Liver (tissue), 8 donors: ENCODE measurements at regions not wholly inside any gene's neighbourhood (a gene's known extent, or its start where the extent isn't known, plus 50 kb on each side); places are given as distances from the start of the nearest gene placed in this dataset.

Source experiments
- DNase-seq: peaks from one replicate; pipeline ENCODE4 v3.0.0-alpha.2; 2017; ENCODE audit warnings: low spot score
- H3K27ac ChIP-seq, 2 donors: one replicate each; pipeline ENCODE4 v1.7.0; 2013; ENCODE audit warnings: inconsistent platforms in 2 of 2, low read length in 2 of 2, control low read depth in 1 of 2, low read depth in 1 of 2, mild to moderate bottlenecking in 1 of 2
- H3K27me3 ChIP-seq, 4 donors: one replicate each; pipeline versions ENCODE4 v1.6.1 to v1.7.0; 2013; ENCODE audit warnings: low read length in 3 of 4, inconsistent platforms in 1 of 4, mild to moderate bottlenecking in 1 of 4, moderate library complexity in 1 of 4; ENCODE audit not compliant: control insufficient read depth in 4 of 4, insufficient read depth in 4 of 4
- H3K36me3 ChIP-seq, 4 donors: one replicate each; pipeline versions ENCODE4 v1.6.1 to v1.7.0; 2013; ENCODE audit warnings: low read length in 3 of 4, mild to moderate bottlenecking in 3 of 4, low read depth in 1 of 4, moderate library complexity in 1 of 4; ENCODE audit not compliant: control insufficient read depth in 4 of 4, insufficient read depth in 3 of 4
- H3K4me1 ChIP-seq, 4 donors: one replicate each; pipeline versions ENCODE4 v1.6.1 to v1.7.0; 2013; ENCODE audit warnings: low read length in 3 of 4, mild to moderate bottlenecking in 3 of 4, moderate library complexity in 1 of 4; ENCODE audit not compliant: control insufficient read depth in 4 of 4, insufficient read depth in 4 of 4
- H3K4me3 ChIP-seq, 3 donors: one replicate each; pipeline versions ENCODE4 v1.6.1 to v1.7.0; 2013; ENCODE audit warnings: low read length in 3 of 3, control low read depth in 1 of 3, low read depth in 1 of 3, mild to moderate bottlenecking in 1 of 3
- H3K9ac ChIP-seq, 2 donors: one replicate each; pipeline ENCODE4 v1.7.0; 2013; ENCODE audit warnings: low read length in 2 of 2, mild to moderate bottlenecking in 2 of 2, moderate library complexity in 2 of 2, control low read depth in 1 of 2, low read depth in 1 of 2
- H3K9me3 ChIP-seq, 4 donors: one replicate each; pipeline versions ENCODE4 v1.6.1 to v1.7.0; 2013; ENCODE audit warnings: low read length in 3 of 4; ENCODE audit not compliant: control insufficient read depth in 4 of 4
- ATF3 ChIP-seq: IDR thresholded peaks from 2 replicates; pipeline ENCODE4 v1.6.1; 2016; ENCODE audit warnings: antibody characterized with exemption
- CTCF ChIP-seq: fragments of 150-350 bp; IDR thresholded peaks from 2 replicates; pipeline ENCODE4 v1.5.1; 2017; ENCODE audit warnings: improper control_type of control experiment, low read depth, low read length; ENCODE audit not compliant: missing input control
- FOXA1 ChIP-seq: IDR thresholded peaks from 2 replicates; pipeline ENCODE4 v1.6.1; 2016; ENCODE audit warnings: antibody characterized with exemption
- FOXA2 ChIP-seq: IDR thresholded peaks from 2 replicates; pipeline ENCODE4 v1.6.1; 2016; ENCODE audit warnings: antibody characterized with exemption
- GABPA ChIP-seq, 2 donors: IDR thresholded peaks in 1 of 2; conservative IDR thresholded peaks in 1 of 2; 2 replicates each; pipeline ENCODE4 v1.6.1; 2016; ENCODE audit warnings: antibody characterized with exemption in 2 of 2, mild to moderate bottlenecking in 1 of 2, moderate library complexity in 1 of 2
- HNF4A ChIP-seq, 2 donors: conservative IDR thresholded peaks; 2 replicates each; pipeline ENCODE4 v1.6.1; 2016; ENCODE audit warnings: antibody characterized with exemption in 2 of 2, mild to moderate bottlenecking in 2 of 2
- JUND ChIP-seq, 2 donors: IDR thresholded peaks; 2 replicates each; pipeline ENCODE4 v1.6.1; 2016; ENCODE audit warnings: antibody characterized with exemption in 2 of 2
- MAX ChIP-seq: IDR thresholded peaks from 2 replicates; pipeline ENCODE4 v1.6.1; 2016; ENCODE audit warnings: antibody characterized with exemption
- NR2F2 ChIP-seq: IDR thresholded peaks from 2 replicates; pipeline ENCODE4 v1.6.1; 2016; ENCODE audit warnings: antibody characterized with exemption
- RAD21 ChIP-seq, 2 donors: IDR thresholded peaks; 2 replicates each; pipeline ENCODE4 v1.6.1; 2016; ENCODE audit warnings: antibody characterized with exemption in 2 of 2, mild to moderate bottlenecking in 2 of 2
- SP1 ChIP-seq: IDR thresholded peaks from 2 replicates; pipeline ENCODE4 v1.6.1; 2018; ENCODE audit warnings: antibody characterized with exemption, mild to moderate bottlenecking
- TAF1 ChIP-seq: conservative IDR thresholded peaks from 2 replicates; pipeline ENCODE4 v1.6.1; 2016; ENCODE audit warnings: antibody characterized with exemption, mild to moderate bottlenecking
- YY1 ChIP-seq: IDR thresholded peaks from 2 replicates; pipeline ENCODE4 v1.6.1; 2016; ENCODE audit warnings: antibody characterized with exemption, mild to moderate bottlenecking
- ZBTB33 ChIP-seq: IDR thresholded peaks from 2 replicates; pipeline ENCODE4 v1.6.1; 2016; ENCODE audit warnings: antibody characterized with exemption
- WGBS: extraction: QIAGEN DNeasy Blood & Tissue Kit; methylation state at CpG from one replicate; pipeline ENCODE4 v1.1.7; 2013; 5-methylcytosine and 5-hydroxymethylcytosine counted together
- donor health status: healthy.
- donor health status: healthy.
- donor health status: healthy.
- donor health status: healthy.
- donor health status: healthy.

- Histone ChIP-seq H3K4me3 (peak overlapping the region; percentile 29 to 84 (median 51)), H3K9me3 (no peaks in the 10 kb centered on the region), H3K9ac (peak overlapping the region; percentile 2 to 72), H3K4me1 (peaks cover 0 to 8% (median 6%) of the 10 kb centered on the region in 4 donors), H3K36me3 (no peaks in the 10 kb centered on the region), H3K27ac (no peak overlapping the region), H3K27me3 (no peaks in the 10 kb centered on the region)
- DNase-seq = peak; percentile 83
- TF ChIP-seq GABPA (IDR thresholded peaks at IDR 0.05 in 1 of 2, conservative IDR thresholded peaks at IDR 0.05 in 1 of 2) (no peak), FOXA2 (no peak), CTCF (peak; percentile 86), FOXA1 (no peak), ZBTB33 (no peak), YY1 (no peak), RAD21 (IDR thresholded peaks at IDR 0.05) (peak; percentile 69 to 73), JUND (IDR thresholded peaks at IDR 0.05) (no peak), TAF1 (no peak), MAX (no peak), SP1 (no peak)
- 5% methylated on average over 30 of the region's 30 CpGs for WGBS
Measured at GRCh38 chr5:42908509-42909488, 97.1 kb upstream of the SELENOP start.

- H3K4me3 ChIP-seq = peak overlapping the region in 1 of 3 donors; percentile 84
- H3K27me3 ChIP-seq = no peaks in the 10 kb centered on the region
- peaks cover 0 to 8% (median 6%) of the 10 kb centered on the region in 4 donors for H3K4me1 ChIP-seq
- WGBS = 58% methylated on average over 2 of the region's 2 CpGs
- peak overlapping the region in 1 of 2 donors; percentile 72 for H3K9ac ChIP-seq
- no peak for DNase-seq
- H3K27ac ChIP-seq = no peak overlapping the region
- TF ChIP-seq TAF1 (no peak), NR2F2 (no peak), GABPA (IDR thresholded peaks at IDR 0.05 in 1 of 2, conservative IDR thresholded peaks at IDR 0.05 in 1 of 2) (no peak), HNF4A (conservative IDR thresholded peaks at IDR 0.05) (no peak), ATF3 (no peak)
- no peaks in the 10 kb centered on the region for H3K36me3 ChIP-seq
- H3K9me3 ChIP-seq = no peaks in the 10 kb centered on the region
Measured at GRCh38 chr5:42908086-42908485, 96.4 kb upstream of the SELENOP start.
